ENCODE measurements at regions not wholly inside any gene's neighbourhood (a gene's known extent, or its start where the extent isn't known, plus 50 kb on each side); places are given as distances from the start of the nearest gene placed in this dataset.
"Not testable (repeated sequence)": the region's sequence is repeated elsewhere in the genome, so short reads cannot be mapped to it uniquely, and the experiment has no call there.

- TF ChIP-seq POLR2A, CTCF (IDR thresholded peaks at IDR 0.05): not testable (repeated sequence)
Observed at GRCh38 chr1:187616830-187617229, 788.1 kb downstream of the PLA2G4A start.

Data from esophagus squamous epithelium (tissue), 4 donors.